ENCODE measurements at regions not wholly inside any gene's neighbourhood (a gene's known extent, or its start where the extent isn't known, plus 50 kb on each side); places are given as distances from the start of the nearest gene placed in this dataset.

GRCh38 chr2:150887926-150888325 is 373.7 kb downstream of the RBM43 start:
- TF ChIP-seq POLR2A (IDR thresholded peaks at IDR 0.05), result no peak
- TF ChIP-seq POLR2AphosphoS5 (IDR thresholded peaks at IDR 0.05), result no peak
- no peak for TF ChIP-seq CTCF (IDR thresholded peaks at IDR 0.05)
- no peak for TF ChIP-seq EP300 (IDR thresholded peaks at IDR 0.05)

All from gastroesophageal sphincter (tissue), 3 donors.